Activated CD8-positive, alpha-beta T cell treated with anti-CD3 and anti-CD28 coated beads for 36 hours (primary cell): ENCODE measurements at regions not wholly inside any gene's neighbourhood (a gene's known extent, or its start where the extent isn't known, plus 50 kb on each side); places are given as distances from the start of the nearest gene placed in this dataset.

Source experiments
- ATAC-seq: fragments of 200-7000 bp; cut with Tn5 transposase; one replicate; pipeline ENCODE4 v1.10.0; 2021; ENCODE audit warnings: mild to moderate bottlenecking, moderate library complexity
- CTCF ChIA-PET: fragments of 350-600 bp; sonication (Branson Sonifier 250); formaldehyde crosslinking; loops from one replicate; lab custom pipeline; 2021; ENCODE audit warnings: antibody characterized with exemption; lab: Charles Lee
- POLR2A ChIA-PET: fragments of 350-600 bp; sonication (Branson Sonifier 250); formaldehyde crosslinking; loops from one replicate; lab custom pipeline; 2021; ENCODE audit warnings: antibody characterized with exemption; lab: Charles Lee
- DNase-seq: peaks from one replicate; pipeline ENCODE4 v3.0.0-alpha.2; 2020
- H3K27ac Mint-ChIP-seq: one replicate; pipeline ENCODE4 v1.8.0; 2021; ENCODE audit warnings: mild to moderate bottlenecking, mixed read lengths
- H3K27me3 Mint-ChIP-seq: one replicate; pipeline ENCODE4 v1.8.0; 2021; ENCODE audit warnings: mixed read lengths
- H3K36me3 Mint-ChIP-seq: one replicate; pipeline ENCODE4 v1.8.0; 2021; ENCODE audit warnings: low read depth, mixed read lengths
- H3K4me1 Mint-ChIP-seq: one replicate; pipeline ENCODE4 v1.8.0; 2021; ENCODE audit warnings: low read depth, mixed read lengths
- H3K4me3 Mint-ChIP-seq: one replicate; pipeline ENCODE4 v1.8.0; 2021; ENCODE audit warnings: mild to moderate bottlenecking, moderate library complexity, mixed read lengths
- H3K9me3 Mint-ChIP-seq: one replicate; pipeline ENCODE4 v1.8.0; 2021; ENCODE audit warnings: mixed read lengths
- intact Hi-C: fragments of 100-400 bp; cut with micrococcal nuclease; formaldehyde crosslinking; loops from one replicate; pipeline ENCODE4 v1.10.0; 2022
- TF ChIP-seq, protein P1 (sequence below): fragments of 200-600 bp; IDR thresholded peaks from one replicate; pipeline ENCODE4 v1.8.0; 2022; ENCODE audit warnings: antibody characterized with exemption, mild to moderate bottlenecking

DNA sequence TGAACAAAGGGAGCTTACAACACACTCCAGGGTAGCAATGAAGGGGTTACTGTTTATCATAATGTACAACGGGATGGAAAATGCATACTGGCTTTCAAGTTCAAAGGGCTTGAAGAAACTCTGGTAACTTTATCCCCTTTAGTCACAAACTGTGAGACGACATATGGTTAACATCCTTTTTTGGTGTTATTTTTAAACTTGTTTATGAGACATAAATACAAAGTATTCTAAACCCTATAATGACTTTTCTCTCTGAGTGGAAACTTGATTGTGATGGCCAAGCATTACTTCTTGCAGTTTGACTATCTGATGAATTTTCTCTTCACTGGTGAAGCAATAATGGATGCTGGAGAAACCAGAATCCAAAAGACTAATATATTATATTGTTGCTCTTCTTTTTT is 62.0 kb upstream of the SEMA3A start:
- Mint-ChIP-seq H3K9me3 (no peaks in the 10 kb centered on the region), H3K27me3 (peaks cover 2% of the 10 kb centered on the region), H3K4me1 (no peaks in the 10 kb centered on the region), H3K27ac (no peak overlapping the region), H3K36me3 (no peaks in the 10 kb centered on the region), H3K4me3 (no peak overlapping the region)
- ATAC-seq (no peak), DNase-seq (no peak)
- TF ChIP-seq, protein P1, sequence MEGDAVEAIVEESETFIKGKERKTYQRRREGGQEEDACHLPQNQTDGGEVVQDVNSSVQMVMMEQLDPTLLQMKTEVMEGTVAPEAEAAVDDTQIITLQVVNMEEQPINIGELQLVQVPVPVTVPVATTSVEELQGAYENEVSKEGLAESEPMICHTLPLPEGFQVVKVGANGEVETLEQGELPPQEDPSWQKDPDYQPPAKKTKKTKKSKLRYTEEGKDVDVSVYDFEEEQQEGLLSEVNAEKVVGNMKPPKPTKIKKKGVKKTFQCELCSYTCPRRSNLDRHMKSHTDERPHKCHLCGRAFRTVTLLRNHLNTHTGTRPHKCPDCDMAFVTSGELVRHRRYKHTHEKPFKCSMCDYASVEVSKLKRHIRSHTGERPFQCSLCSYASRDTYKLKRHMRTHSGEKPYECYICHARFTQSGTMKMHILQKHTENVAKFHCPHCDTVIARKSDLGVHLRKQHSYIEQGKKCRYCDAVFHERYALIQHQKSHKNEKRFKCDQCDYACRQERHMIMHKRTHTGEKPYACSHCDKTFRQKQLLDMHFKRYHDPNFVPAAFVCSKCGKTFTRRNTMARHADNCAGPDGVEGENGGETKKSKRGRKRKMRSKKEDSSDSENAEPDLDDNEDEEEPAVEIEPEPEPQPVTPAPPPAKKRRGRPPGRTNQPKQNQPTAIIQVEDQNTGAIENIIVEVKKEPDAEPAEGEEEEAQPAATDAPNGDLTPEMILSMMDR = no peak
- ChIA-PET POLR2A (no interaction called here), CTCF (no interaction called here)
- intact Hi-C loops = no loop called here

DNA sequence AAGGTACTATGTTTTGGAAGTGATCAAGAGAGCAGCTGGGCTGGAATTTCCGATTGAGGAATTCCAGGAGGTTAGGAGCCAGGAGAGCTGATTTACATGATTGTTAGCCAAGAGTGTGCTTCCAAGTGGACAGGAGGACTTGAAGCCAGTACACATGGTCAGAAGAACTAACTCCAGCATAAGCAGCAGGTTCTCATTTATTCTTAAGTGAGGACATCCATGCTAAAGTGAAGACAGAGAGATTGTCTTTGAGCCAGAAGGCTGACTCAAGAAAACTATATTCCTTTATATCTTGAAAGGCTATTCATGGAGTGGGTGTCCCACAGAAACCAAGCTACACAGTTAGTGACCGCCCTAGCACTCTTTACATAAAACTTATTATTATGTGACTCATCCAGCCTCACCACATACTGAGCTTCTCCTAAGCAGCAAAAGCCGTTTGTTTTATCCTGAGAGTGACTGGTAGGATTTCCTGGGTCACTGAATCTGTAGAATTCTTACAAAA is 56.7 kb upstream of the SEMA3A start:
- DNase-seq = no peak
- Mint-ChIP-seq H3K27ac (no peak overlapping the region), H3K9me3 (no peaks in the 10 kb centered on the region), H3K4me1 (no peaks in the 10 kb centered on the region), H3K4me3 (no peak overlapping the region), H3K27me3 (peaks cover 2% of the 10 kb centered on the region), H3K36me3 (no peaks in the 10 kb centered on the region)
- ChIA-PET POLR2A (no interaction called here), CTCF (no interaction called here)
- ATAC-seq = no peak
- intact Hi-C loops = no loop called here
- TF ChIP-seq, protein P1 = no peak

DNA sequence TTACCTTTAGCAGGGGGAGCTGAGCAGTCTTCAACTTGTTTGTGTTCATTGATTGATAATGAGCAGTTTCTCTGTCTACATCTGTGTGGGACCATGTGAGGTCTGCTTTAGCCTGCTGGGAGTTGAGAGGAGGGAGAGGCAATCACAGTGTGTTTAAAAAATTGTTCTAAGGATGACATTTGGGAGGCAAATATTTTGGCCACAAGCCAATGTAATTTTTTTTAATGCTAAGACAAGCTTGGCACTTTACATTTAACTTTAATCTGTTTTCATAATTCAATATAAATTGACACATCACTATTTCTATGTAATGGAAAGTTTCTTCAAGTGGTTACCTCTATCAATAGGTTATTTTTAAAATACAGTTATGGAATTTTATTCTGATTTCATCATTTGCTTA is 55.9 kb upstream of the SEMA3A start:
- CTCF ChIA-PET = no interaction called here

DNA sequence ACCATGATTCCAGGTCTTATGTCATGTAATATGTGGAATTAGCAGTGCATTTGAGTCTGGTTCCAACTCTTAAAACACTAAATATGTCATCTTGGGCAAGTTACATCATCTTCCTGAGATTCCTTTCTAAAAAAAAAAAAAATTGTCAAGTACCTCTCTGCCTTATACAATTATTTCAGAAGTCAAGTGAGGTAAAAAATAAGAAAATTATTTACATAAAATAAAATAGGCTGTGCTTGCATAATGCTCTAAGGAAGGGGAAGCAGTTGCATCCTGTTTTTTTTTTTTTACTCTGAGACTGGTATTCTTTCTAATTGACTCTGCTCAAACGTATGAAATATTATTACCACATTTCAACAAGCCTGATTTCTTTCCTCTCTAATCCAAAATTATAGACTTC is 55.1 kb upstream of the SEMA3A start:
- ATAC-seq (no peak), DNase-seq (no peak)
- no peak overlapping the region for H3K4me3 Mint-ChIP-seq
- H3K9me3 Mint-ChIP-seq = peaks cover 6% of the 10 kb centered on the region
- ChIA-PET POLR2A (no interaction called here), CTCF (no interaction called here)
- H3K36me3 Mint-ChIP-seq = no peaks in the 10 kb centered on the region
- no peak overlapping the region for H3K27ac Mint-ChIP-seq
- intact Hi-C loops = no loop called here
- no peaks in the 10 kb centered on the region for H3K4me1 Mint-ChIP-seq
- TF ChIP-seq, protein P1 = no peak
- peaks cover 2% of the 10 kb centered on the region for H3K27me3 Mint-ChIP-seq

More for the DNA sequence above, 55.9 kb upstream of the SEMA3A start:
- DNase-seq (no peak), ATAC-seq (no peak)
- H3K27ac Mint-ChIP-seq = no peak overlapping the region
- POLR2A ChIA-PET = no interaction called here
- H3K4me3 Mint-ChIP-seq = no peak overlapping the region
- TF ChIP-seq, protein P1 = no peak
- no peaks in the 10 kb centered on the region for H3K36me3 Mint-ChIP-seq
- H3K27me3 Mint-ChIP-seq = peaks cover 2% of the 10 kb centered on the region
- H3K4me1 Mint-ChIP-seq = no peaks in the 10 kb centered on the region
- intact Hi-C loops = no loop called here
- no peaks in the 10 kb centered on the region for H3K9me3 Mint-ChIP-seq

DNA sequence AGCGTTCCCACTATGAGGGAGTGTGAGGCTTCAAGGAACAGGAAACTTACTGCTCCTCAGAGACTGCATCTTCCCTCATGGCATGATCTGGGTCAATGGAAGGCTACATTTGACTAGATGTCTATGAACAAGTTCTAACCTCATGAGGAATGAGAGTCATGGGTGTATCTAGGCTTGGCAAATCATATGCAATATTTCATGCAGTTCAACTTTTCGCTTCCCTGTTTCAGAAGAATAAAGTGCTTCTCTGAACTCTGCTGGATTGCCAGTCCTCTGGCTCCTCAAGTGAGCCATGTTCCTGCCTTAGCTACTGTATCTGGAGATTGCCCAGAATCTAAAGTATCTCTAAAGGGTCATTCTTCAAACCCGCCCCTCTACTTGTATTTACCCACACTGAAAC is 54.3 kb upstream of the SEMA3A start:
- Mint-ChIP-seq H3K27ac (no peak overlapping the region), H3K4me3 (no peak overlapping the region), H3K27me3 (peaks cover 2% of the 10 kb centered on the region), H3K9me3 (peaks cover 7% of the 10 kb centered on the region), H3K36me3 (no peaks in the 10 kb centered on the region), H3K4me1 (no peaks in the 10 kb centered on the region)
- ATAC-seq (no peak), DNase-seq (no peak)
- intact Hi-C loops = no loop called here
- CTCF ChIA-PET = no interaction called here
- POLR2A ChIA-PET = no interaction called here
- TF ChIP-seq, protein P1 = no peak
